IMR-90 (cell line): ENCODE measurements at regions not wholly inside any gene's neighbourhood (a gene's known extent, or its start where the extent isn't known, plus 50 kb on each side); places are given as distances from the start of the nearest gene placed in this dataset.

ENCODE experiments used
- ATAC-seq: fragments of 200-7000 bp; cut with Tn5 transposase; 2 replicates; pipeline ENCODE4 v1.9.1; 2020; ENCODE audit warnings: low read depth, mild to moderate bottlenecking, moderate library complexity
- BruUV-seq: library from RNA; stranded (reverse); fragments of 400-500 nt; replicated peaks from 2 replicates; lab custom pipeline; 2021; lab: Mats Ljungman, UMichigan
- CTCF ChIA-PET: fragments of 300-600 bp; formaldehyde crosslinking; extraction: SDS; loops from one replicate; lab custom pipeline; 2021; ENCODE audit warnings: antibody characterized with exemption; lab: Yijun Ruan, JAX
- POLR2A ChIA-PET: fragments of 300-600 bp; sonication (Branson Sonifier 250); formaldehyde crosslinking; loops from one replicate; lab custom pipeline; 2022; ENCODE audit warnings: antibody characterized with exemption; ENCODE audit not compliant: unreplicated experiment; lab: Charles Lee
- DNase-seq: peaks from one replicate; pipeline ENCODE4 v3.0.0; 2013
- H2AFZ ChIP-seq: replicated peaks from 2 replicates; pipeline ENCODE3; 2013; ENCODE audit warnings: low read length, mild to moderate bottlenecking; ENCODE audit not compliant: poor library complexity
- H2AK5ac ChIP-seq: 2 replicates; pipeline ENCODE4 v1.6.1; 2013; ENCODE audit warnings: low read depth, low read length, inconsistent platforms
- H2AK9ac ChIP-seq: replicated peaks from 2 replicates; pipeline ENCODE3; 2013; ENCODE audit warnings: mild to moderate bottlenecking, low read depth, low read length, moderate library complexity; ENCODE audit not compliant: poor library complexity
- H2BK120ac ChIP-seq: 2 replicates; pipeline ENCODE4 v1.6.1; 2013; ENCODE audit warnings: low read depth, low read length, inconsistent platforms
- H2BK15ac ChIP-seq: 3 replicates; pipeline ENCODE4 v1.6.1; 2013; ENCODE audit warnings: low read depth, low read length, inconsistent platforms
- H2BK20ac ChIP-seq: 2 replicates; pipeline ENCODE4 v1.6.1; 2013; ENCODE audit warnings: low read depth, mild to moderate bottlenecking, inconsistent platforms, low read length, moderate library complexity
- H2BK5ac ChIP-seq: 2 replicates; pipeline ENCODE4 v1.6.1; 2013; ENCODE audit warnings: mild to moderate bottlenecking, low read depth, low read length, inconsistent platforms; ENCODE audit not compliant: poor library complexity, severe bottlenecking
- H3K14ac ChIP-seq: replicated peaks from 2 replicates; pipeline ENCODE4 v1.6.1; 2013; ENCODE audit warnings: low read depth, low read length, inconsistent platforms
- H3K18ac ChIP-seq: 2 replicates; pipeline ENCODE4 v1.6.1; 2013; ENCODE audit warnings: low read depth, low read length, control low read depth
- H3K23ac ChIP-seq: 2 replicates; pipeline ENCODE4 v1.6.1; 2013; ENCODE audit warnings: low read depth, low read length, inconsistent platforms
- H3K27ac ChIP-seq: 2 replicates; pipeline ENCODE4 v1.5.1; 2013; ENCODE audit warnings: mild to moderate bottlenecking, control low read depth, low read length; ENCODE audit not compliant: insufficient read depth
- H3K27me3 ChIP-seq: 2 replicates; pipeline ENCODE4 v1.6.1; 2013; ENCODE audit warnings: low read length; ENCODE audit not compliant: control insufficient read depth, insufficient read depth
- H3K36me3 ChIP-seq: 2 replicates; pipeline ENCODE4 v1.6.1; 2013; ENCODE audit warnings: low read length, mixed read lengths; ENCODE audit not compliant: control insufficient read depth, insufficient read depth
- H3K4ac ChIP-seq: 2 replicates; pipeline ENCODE4 v1.6.1; 2013; ENCODE audit warnings: low read depth, low read length, inconsistent platforms
- H3K4me1 ChIP-seq: 2 replicates; pipeline ENCODE4 v1.6.1; 2013; ENCODE audit warnings: low read length, mixed read lengths; ENCODE audit not compliant: control insufficient read depth, insufficient read depth
- H3K4me2 ChIP-seq: 2 replicates; pipeline ENCODE4 v1.6.1; 2013; ENCODE audit warnings: low read depth, mild to moderate bottlenecking, control low read depth, low read length, moderate library complexity
- H3K4me3 ChIP-seq: 2 replicates; pipeline ENCODE4 v1.5.1; 2013; ENCODE audit warnings: low read depth, mild to moderate bottlenecking, control low read depth, low read length, moderate library complexity; ENCODE audit not compliant: insufficient read depth
- H3K56ac ChIP-seq: 2 replicates; pipeline ENCODE4 v1.6.1; 2013; ENCODE audit warnings: low read length, inconsistent platforms; ENCODE audit not compliant: insufficient read depth; ENCODE audit errors: extremely low read depth
- H3K79me1 ChIP-seq, 2 experiments: 2 replicates each; pipeline ENCODE4 v1.6.1; 2013; ENCODE audit warnings: low read length in 2 of 2, inconsistent platforms in 1 of 2, low read depth in 1 of 2
- H3K9ac ChIP-seq: 2 replicates; pipeline ENCODE4 v1.6.1; 2013; ENCODE audit warnings: low read depth, low read length, control low read depth
- H3K9me1 ChIP-seq: 2 replicates; pipeline ENCODE4 v1.6.1; 2013; ENCODE audit warnings: low read length, inconsistent platforms; ENCODE audit not compliant: insufficient read depth
- H3K9me3 ChIP-seq: 2 replicates; pipeline ENCODE4 v1.6.1; 2013; ENCODE audit warnings: low read length; ENCODE audit not compliant: control insufficient read depth, insufficient read depth
- H4K20me1 ChIP-seq: 2 replicates; pipeline ENCODE4 v1.6.1; 2013; ENCODE audit warnings: low read length, inconsistent platforms; ENCODE audit not compliant: insufficient read depth
- H4K5ac ChIP-seq: 2 replicates; pipeline ENCODE4 v1.6.1; 2013; ENCODE audit warnings: mild to moderate bottlenecking, low read depth, low read length, control low read depth
- H4K8ac ChIP-seq, 2 experiments: 2 replicates each; pipeline ENCODE4 v1.6.1; 2013; ENCODE audit warnings: low read depth in 2 of 2, low read length in 2 of 2, control low read depth in 1 of 2, inconsistent platforms in 1 of 2
- H4K91ac ChIP-seq: 2 replicates; pipeline ENCODE4 v1.6.1; 2013; ENCODE audit warnings: low read depth, low read length, inconsistent platforms; ENCODE audit not compliant: insufficient read depth
- CEBPB ChIP-seq: IDR thresholded peaks from 2 replicates; pipeline ENCODE4 v1.6.1; 2012; ENCODE audit warnings: low read depth, low read length, improper control_type of control experiment
- CHD1 ChIP-seq: IDR thresholded peaks from 2 replicates; pipeline ENCODE4 v1.6.1; 2012; ENCODE audit warnings: low read depth, low read length, improper control_type of control experiment
- ELK1 ChIP-seq: fragments of 150-350 bp; IDR thresholded peaks from 2 replicates; pipeline ENCODE4 v1.6.1; 2016; ENCODE audit warnings: low read depth, mild to moderate bottlenecking, low read length, moderate library complexity, borderline replicate concordance
- MAZ ChIP-seq: IDR thresholded peaks from 2 replicates; pipeline ENCODE4 v1.6.1; 2012; ENCODE audit warnings: low read depth, mild to moderate bottlenecking, low read length, improper control_type of control experiment, moderate library complexity, borderline replicate concordance
- MXI1 ChIP-seq: IDR thresholded peaks from 2 replicates; pipeline ENCODE4 v1.6.1; 2012; ENCODE audit warnings: low read depth, mild to moderate bottlenecking, low read length, moderate library complexity, borderline replicate concordance
- RAD21 ChIP-seq: IDR thresholded peaks from 2 replicates; pipeline ENCODE4 v1.6.1; 2012; ENCODE audit warnings: low read length, improper control_type of control experiment
- RCOR1 ChIP-seq: IDR thresholded peaks from 2 replicates; pipeline ENCODE4 v1.6.1; 2012; ENCODE audit warnings: mild to moderate bottlenecking, low read length, improper control_type of control experiment; ENCODE audit not compliant: insufficient replicate concordance
- RFX5 ChIP-seq: IDR thresholded peaks from 2 replicates; pipeline ENCODE4 v1.8.0; 2012; ENCODE audit warnings: low read depth, mild to moderate bottlenecking, low read length, moderate library complexity
- WGBS, 2 experiments: methylation state at CpG; one replicate each; pipeline versions ENCODE4 v1.1.5 to v1.1.7; 2013; ENCODE audit warnings: missing lambda C conversion rate in 2 of 2; ENCODE audit not compliant: insufficient read length in 1 of 2; ENCODE audit errors: extremely low coverage in 2 of 2; 5-methylcytosine and 5-hydroxymethylcytosine counted together
- dilution Hi-C: fragments of 300-500 bp; cut with HindIII; formaldehyde crosslinking; loops from one replicate; pipeline ENCODE4 v1.14.3; 2018; ENCODE audit warnings: low sequenced_read_pairs; ENCODE audit not compliant: unreplicated experiment
- in situ Hi-C: fragments of 300-500 bp; cut with MboI; formaldehyde crosslinking; loops from 3 replicates; pipeline ENCODE4 v1.14.3; 2019; ENCODE audit warnings: low sequenced_read_pairs, inconsistent platforms, mixed read lengths
- intact Hi-C: fragments of 100-400 bp; cut with micrococcal nuclease; formaldehyde crosslinking; loops from 2 replicates; pipeline ENCODE4 v1.10.0; 2022

GRCh38 chr1:208825300-208825699, 581.1 kb upstream of the PLXNA2 start:
- intact Hi-C loops (no loop called here), in situ Hi-C loops (no loop called here), dilution Hi-C loops (no loop called here)
- DNase-seq = no peak
- Histone ChIP-seq H3K23ac (no peak overlapping the region), H3K9me3 (peaks cover 6% of the 10 kb centered on the region; the same call in 1 of the 2 replicates), H3K14ac (no peak overlapping the region), H3K18ac (no peak overlapping the region), H3K27ac (no peak overlapping the region), H2BK120ac (no peak overlapping the region), H3K79me1 (no peaks in the 10 kb centered on the region), H3K36me3 (no peaks in the 10 kb centered on the region), H2BK20ac (no peak overlapping the region), H2BK15ac (no peak overlapping the region), H3K4ac (no peak overlapping the region), H2AK5ac (no peak overlapping the region), H3K4me1 (no peaks in the 10 kb centered on the region), H3K27me3 (no peaks in the 10 kb centered on the region), H4K20me1 (no peaks in the 10 kb centered on the region), H3K56ac (no peak overlapping the region), H3K9me1 (no peaks in the 10 kb centered on the region), H2BK5ac (no peak overlapping the region), H3K4me3 (no peak overlapping the region), H4K91ac (no peak overlapping the region), H3K9ac (no peak overlapping the region), H4K8ac (no peak overlapping the region), H4K5ac (no peak overlapping the region), H2AFZ (no peak overlapping the region), H2AK9ac (no peak overlapping the region), H3K4me2 (no peak overlapping the region)
- CTCF ChIA-PET = no interaction called here
- POLR2A ChIA-PET = no interaction called here
- no peak for TF ChIP-seq MAZ
- TF ChIP-seq MXI1 = no peak
- TF ChIP-seq CHD1 = no peak
- TF ChIP-seq RFX5 = no peak
- TF ChIP-seq ELK1 = no peak
- TF ChIP-seq CEBPB = 0 out of 2 replicates have a peak, but pooled peaks have one; percentile 9
- no peak for TF ChIP-seq RAD21
- TF ChIP-seq RCOR1 = no peak
- BruUV-seq = no TSS peak
- ATAC-seq = no peak
- no CpG with 5 or more reads among the region's 2 CpGs for WGBS, 2 experiments
